ENCODE measurements at regions not wholly inside any gene's neighbourhood (a gene's known extent, or its start where the extent isn't known, plus 50 kb on each side); places are given as distances from the start of the nearest gene placed in this dataset.

- no peaks in the 10 kb centered on the region for H3K27me3 ChIP-seq (replicated peaks in 2 of 5; ENCODE audit: control insufficient read depth in 4 of 5, insufficient read depth in 5 of 5, low read length in 4 of 5)
- WGBS (ENCODE audit: insufficient coverage) = 90% methylated on average over 2 of the region's 4 CpGs
- DNase-seq = no peak
- H3K27ac ChIP-seq (ENCODE audit: insufficient read depth in 1 of 2, low read depth in 1 of 2, low read length in 2 of 2, poor library complexity in 1 of 2, severe bottlenecking in 2 of 2) = no peak overlapping the region
- H3K9me3 ChIP-seq (ENCODE audit: control extremely low read depth in 1 of 5, control insufficient read depth in 4 of 5, insufficient read depth in 2 of 5, low read depth in 1 of 5, low read length in 4 of 5) = peaks cover 0 to 13% (median 3%) of the 10 kb centered on the region in 5 experiments
- H3K4me3 ChIP-seq (ENCODE audit: control insufficient read depth in 1 of 7, extremely low read depth in 1 of 7, insufficient read depth in 4 of 7, low read depth in 2 of 7, low read length in 6 of 7) = no peak overlapping the region
- no peaks in the 10 kb centered on the region for H3K36me3 ChIP-seq (ENCODE audit: control insufficient read depth in 4 of 4, insufficient read depth in 4 of 4, low read length in 3 of 4)
- no peaks in the 10 kb centered on the region for H3K4me1 ChIP-seq (ENCODE audit: control extremely low read depth in 1 of 4, control insufficient read depth in 4 of 4, insufficient read depth in 4 of 4, low read length in 3 of 4)
- ChIA-PET CTCF (no interaction called here), POLR2A (no interaction called here)
These were observed 154.9 kb downstream of the FGF18 start for GRCh38 chr5:171574376-171574775.

- no peak for DNase-seq
- no peaks in the 10 kb centered on the region for H3K36me3 ChIP-seq (ENCODE audit: control insufficient read depth in 4 of 4, insufficient read depth in 4 of 4, low read length in 3 of 4)
- POLR2A ChIA-PET = no interaction called here
- peaks cover 0 to 4% (median under 1%) of the 10 kb centered on the region in 5 experiments for H3K9me3 ChIP-seq (ENCODE audit: control extremely low read depth in 1 of 5, control insufficient read depth in 4 of 5, insufficient read depth in 2 of 5, low read depth in 1 of 5, low read length in 4 of 5)
- no peaks in the 10 kb centered on the region for H3K27me3 ChIP-seq (replicated peaks in 2 of 5; ENCODE audit: control insufficient read depth in 4 of 5, insufficient read depth in 5 of 5, low read length in 4 of 5)
- H3K4me1 ChIP-seq (ENCODE audit: control extremely low read depth in 1 of 4, control insufficient read depth in 4 of 4, insufficient read depth in 4 of 4, low read length in 3 of 4) = no peaks in the 10 kb centered on the region
- no peak overlapping the region for H3K27ac ChIP-seq (ENCODE audit: insufficient read depth in 1 of 2, low read depth in 1 of 2, low read length in 2 of 2, poor library complexity in 1 of 2, severe bottlenecking in 2 of 2)
- 100% methylated on average over 2 of the region's 3 CpGs for WGBS (ENCODE audit: insufficient coverage)
- CTCF ChIA-PET = no interaction called here
- H3K4me3 ChIP-seq (ENCODE audit: control insufficient read depth in 1 of 7, extremely low read depth in 1 of 7, insufficient read depth in 4 of 7, low read depth in 2 of 7, low read length in 6 of 7) = no peak overlapping the region
These were observed 155.9 kb downstream of the FGF18 start for GRCh38 chr5:171575386-171575785.

GRCh38 chr5:171575808-171576207 lies 156.4 kb downstream of the FGF18 start:
- WGBS (ENCODE audit: insufficient coverage) = 100% methylated on average over 2 of the region's 3 CpGs
- Histone ChIP-seq H3K4me3 (ENCODE audit: control insufficient read depth in 1 of 7, extremely low read depth in 1 of 7, insufficient read depth in 4 of 7, low read depth in 2 of 7, low read length in 6 of 7) (no peak overlapping the region), H3K27me3 (replicated peaks in 2 of 5; ENCODE audit: control insufficient read depth in 4 of 5, insufficient read depth in 5 of 5, low read length in 4 of 5) (no peaks in the 10 kb centered on the region), H3K36me3 (ENCODE audit: control insufficient read depth in 4 of 4, insufficient read depth in 4 of 4, low read length in 3 of 4) (no peaks in the 10 kb centered on the region), H3K4me1 (ENCODE audit: control extremely low read depth in 1 of 4, control insufficient read depth in 4 of 4, insufficient read depth in 4 of 4, low read length in 3 of 4) (no peaks in the 10 kb centered on the region), H3K27ac (ENCODE audit: insufficient read depth in 1 of 2, low read depth in 1 of 2, low read length in 2 of 2, poor library complexity in 1 of 2, severe bottlenecking in 2 of 2) (no peak overlapping the region), H3K9me3 (ENCODE audit: control extremely low read depth in 1 of 5, control insufficient read depth in 4 of 5, insufficient read depth in 2 of 5, low read depth in 1 of 5, low read length in 4 of 5) (peaks cover 0 to 2% (median 0%) of the 10 kb centered on the region in 5 experiments)
- ChIA-PET POLR2A (no interaction called here), CTCF (no interaction called here)
- DNase-seq = no peak

GRCh38 chr5:171577042-171577758 lies 157.8 kb downstream of the FGF18 start:
- Histone ChIP-seq H3K4me3 (ENCODE audit: control insufficient read depth in 1 of 7, extremely low read depth in 1 of 7, insufficient read depth in 4 of 7, low read depth in 2 of 7, low read length in 6 of 7) (no peak overlapping the region), H3K27me3 (replicated peaks in 2 of 5; ENCODE audit: control insufficient read depth in 4 of 5, insufficient read depth in 5 of 5, low read length in 4 of 5) (no peaks in the 10 kb centered on the region), H3K9me3 (ENCODE audit: control extremely low read depth in 1 of 5, control insufficient read depth in 4 of 5, insufficient read depth in 2 of 5, low read depth in 1 of 5, low read length in 4 of 5) (peaks cover 0 to 2% (median 0%) of the 10 kb centered on the region in 5 experiments), H3K36me3 (ENCODE audit: control insufficient read depth in 4 of 4, insufficient read depth in 4 of 4, low read length in 3 of 4) (no peaks in the 10 kb centered on the region), H3K4me1 (ENCODE audit: control extremely low read depth in 1 of 4, control insufficient read depth in 4 of 4, insufficient read depth in 4 of 4, low read length in 3 of 4) (no peaks in the 10 kb centered on the region), H3K27ac (ENCODE audit: insufficient read depth in 1 of 2, low read depth in 1 of 2, low read length in 2 of 2, poor library complexity in 1 of 2, severe bottlenecking in 2 of 2) (no peak overlapping the region)
- 96% methylated on average over 11 of the region's 13 CpGs for WGBS (ENCODE audit: insufficient coverage)
- ChIA-PET POLR2A (no interaction called here), CTCF (interaction anchor here (0.5 kb wide), 1 partner anchor 64 kb away, joined by 3 read pairs; no protein-coding TSS in a partner anchor)
- DNase-seq = no peak

GRCh38 chr5:171578049-171578828 lies 158.8 kb downstream of the FGF18 start:
- no peaks in the 10 kb centered on the region for H3K36me3 ChIP-seq (ENCODE audit: control insufficient read depth in 4 of 4, insufficient read depth in 4 of 4, low read length in 3 of 4)
- ChIA-PET CTCF (no interaction called here), POLR2A (no interaction called here)
- H3K4me3 ChIP-seq (ENCODE audit: control insufficient read depth in 1 of 7, extremely low read depth in 1 of 7, insufficient read depth in 4 of 7, low read depth in 2 of 7, low read length in 6 of 7) = no peak overlapping the region
- 96% methylated on average over 10 of the region's 11 CpGs for WGBS (ENCODE audit: insufficient coverage)
- no peak for DNase-seq
- H3K9me3 ChIP-seq (ENCODE audit: control extremely low read depth in 1 of 5, control insufficient read depth in 4 of 5, insufficient read depth in 2 of 5, low read depth in 1 of 5, low read length in 4 of 5) = peaks cover 0 to 2% (median 0%) of the 10 kb centered on the region in 5 experiments
- no peaks in the 10 kb centered on the region for H3K27me3 ChIP-seq (replicated peaks in 2 of 5; ENCODE audit: control insufficient read depth in 4 of 5, insufficient read depth in 5 of 5, low read length in 4 of 5)
- H3K27ac ChIP-seq (ENCODE audit: insufficient read depth in 1 of 2, low read depth in 1 of 2, low read length in 2 of 2, poor library complexity in 1 of 2, severe bottlenecking in 2 of 2) = no peak overlapping the region
- H3K4me1 ChIP-seq (ENCODE audit: control extremely low read depth in 1 of 4, control insufficient read depth in 4 of 4, insufficient read depth in 4 of 4, low read length in 3 of 4) = no peaks in the 10 kb centered on the region

GRCh38 chr5:171578829-171579491 lies 159.5 kb downstream of the FGF18 start:
- CTCF ChIA-PET = no interaction called here
- H3K4me3 ChIP-seq (ENCODE audit: control insufficient read depth in 1 of 7, extremely low read depth in 1 of 7, insufficient read depth in 4 of 7, low read depth in 2 of 7, low read length in 6 of 7) = no peak overlapping the region
- no peaks in the 10 kb centered on the region for H3K27me3 ChIP-seq (replicated peaks in 2 of 5; ENCODE audit: control insufficient read depth in 4 of 5, insufficient read depth in 5 of 5, low read length in 4 of 5)
- no peaks in the 10 kb centered on the region for H3K36me3 ChIP-seq (ENCODE audit: control insufficient read depth in 4 of 4, insufficient read depth in 4 of 4, low read length in 3 of 4)
- POLR2A ChIA-PET = no interaction called here
- H3K4me1 ChIP-seq (ENCODE audit: control extremely low read depth in 1 of 4, control insufficient read depth in 4 of 4, insufficient read depth in 4 of 4, low read length in 3 of 4) = no peaks in the 10 kb centered on the region
- 86% methylated on average over 11 of the region's 14 CpGs for WGBS (ENCODE audit: insufficient coverage)
- H3K9me3 ChIP-seq (ENCODE audit: control extremely low read depth in 1 of 5, control insufficient read depth in 4 of 5, insufficient read depth in 2 of 5, low read depth in 1 of 5, low read length in 4 of 5) = peaks cover 0 to 2% (median 0%) of the 10 kb centered on the region in 5 experiments
- no peak overlapping the region for H3K27ac ChIP-seq (ENCODE audit: insufficient read depth in 1 of 2, low read depth in 1 of 2, low read length in 2 of 2, poor library complexity in 1 of 2, severe bottlenecking in 2 of 2)
- DNase-seq = no peak

- no peak overlapping the region for H3K27ac ChIP-seq (ENCODE audit: insufficient read depth in 1 of 2, low read depth in 1 of 2, low read length in 2 of 2, poor library complexity in 1 of 2, severe bottlenecking in 2 of 2)
- no peak for DNase-seq
- no peaks in the 10 kb centered on the region for H3K4me1 ChIP-seq (ENCODE audit: control extremely low read depth in 1 of 4, control insufficient read depth in 4 of 4, insufficient read depth in 4 of 4, low read length in 3 of 4)
- H3K4me3 ChIP-seq (ENCODE audit: control insufficient read depth in 1 of 7, extremely low read depth in 1 of 7, insufficient read depth in 4 of 7, low read depth in 2 of 7, low read length in 6 of 7) = no peak overlapping the region
- peaks cover 0 to 2% (median 0%) of the 10 kb centered on the region in 5 experiments for H3K9me3 ChIP-seq (ENCODE audit: control extremely low read depth in 1 of 5, control insufficient read depth in 4 of 5, insufficient read depth in 2 of 5, low read depth in 1 of 5, low read length in 4 of 5)
- CTCF ChIA-PET = no interaction called here
- no peaks in the 10 kb centered on the region for H3K27me3 ChIP-seq (replicated peaks in 2 of 5; ENCODE audit: control insufficient read depth in 4 of 5, insufficient read depth in 5 of 5, low read length in 4 of 5)
- H3K36me3 ChIP-seq (ENCODE audit: control insufficient read depth in 4 of 4, insufficient read depth in 4 of 4, low read length in 3 of 4) = no peaks in the 10 kb centered on the region
- WGBS (ENCODE audit: insufficient coverage) = 100% methylated on average over 6 of the region's 8 CpGs
- POLR2A ChIA-PET = no interaction called here
These were observed 160.5 kb downstream of the FGF18 start for GRCh38 chr5:171579976-171580411.
